ENCODE measurements at regions not wholly inside any gene's neighbourhood (a gene's known extent, or its start where the extent isn't known, plus 50 kb on each side); places are given as distances from the start of the nearest gene placed in this dataset.

DNA sequence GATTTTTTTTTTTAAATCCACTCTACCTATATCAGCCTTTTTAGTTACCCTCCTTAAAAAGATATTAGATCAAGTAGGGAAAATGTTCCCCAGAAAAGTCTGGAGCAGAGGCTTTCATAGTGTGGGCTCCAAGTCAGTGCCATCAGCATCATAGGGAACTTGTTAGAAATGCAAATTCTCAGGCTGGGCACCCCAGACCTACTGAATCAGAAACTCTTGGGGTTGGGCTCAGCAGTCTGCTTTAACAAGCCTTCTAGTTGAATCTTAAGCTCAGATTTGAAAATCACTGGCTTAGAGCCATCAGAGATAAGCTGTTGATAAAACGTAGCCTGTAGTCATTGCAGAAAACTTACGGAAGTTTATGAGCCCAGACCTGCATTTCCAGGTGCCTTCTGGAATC is 140.1 kb downstream of the TMEM38B start:
- intact Hi-C loops (cut with DNase I), result no loop called here
- Histone ChIP-seq H3K4me1 (replicated peaks) (no peaks in the 10 kb centered on the region), H3K27ac (no peak overlapping the region), H3K27me3 (replicated peaks; ENCODE audit: insufficient read depth) (no peaks in the 10 kb centered on the region), H3K36me3 (no peaks in the 10 kb centered on the region), H3K4me3 (no peak overlapping the region), H3K9me3 (no peaks in the 10 kb centered on the region)
- TF ChIP-seq POLR2A (IDR thresholded peaks at IDR 0.05) (no peak), POLR2AphosphoS5 (IDR thresholded peaks at IDR 0.05) (no peak)
- TF ChIP-seq, protein P1, sequence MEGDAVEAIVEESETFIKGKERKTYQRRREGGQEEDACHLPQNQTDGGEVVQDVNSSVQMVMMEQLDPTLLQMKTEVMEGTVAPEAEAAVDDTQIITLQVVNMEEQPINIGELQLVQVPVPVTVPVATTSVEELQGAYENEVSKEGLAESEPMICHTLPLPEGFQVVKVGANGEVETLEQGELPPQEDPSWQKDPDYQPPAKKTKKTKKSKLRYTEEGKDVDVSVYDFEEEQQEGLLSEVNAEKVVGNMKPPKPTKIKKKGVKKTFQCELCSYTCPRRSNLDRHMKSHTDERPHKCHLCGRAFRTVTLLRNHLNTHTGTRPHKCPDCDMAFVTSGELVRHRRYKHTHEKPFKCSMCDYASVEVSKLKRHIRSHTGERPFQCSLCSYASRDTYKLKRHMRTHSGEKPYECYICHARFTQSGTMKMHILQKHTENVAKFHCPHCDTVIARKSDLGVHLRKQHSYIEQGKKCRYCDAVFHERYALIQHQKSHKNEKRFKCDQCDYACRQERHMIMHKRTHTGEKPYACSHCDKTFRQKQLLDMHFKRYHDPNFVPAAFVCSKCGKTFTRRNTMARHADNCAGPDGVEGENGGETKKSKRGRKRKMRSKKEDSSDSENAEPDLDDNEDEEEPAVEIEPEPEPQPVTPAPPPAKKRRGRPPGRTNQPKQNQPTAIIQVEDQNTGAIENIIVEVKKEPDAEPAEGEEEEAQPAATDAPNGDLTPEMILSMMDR (IDR thresholded peaks at IDR 0.05), result no peak
- 43% methylated on average over 2 of the region's 2 CpGs for WGBS
- DNase-seq (ENCODE audit: low spot score), result no peak

DNA sequence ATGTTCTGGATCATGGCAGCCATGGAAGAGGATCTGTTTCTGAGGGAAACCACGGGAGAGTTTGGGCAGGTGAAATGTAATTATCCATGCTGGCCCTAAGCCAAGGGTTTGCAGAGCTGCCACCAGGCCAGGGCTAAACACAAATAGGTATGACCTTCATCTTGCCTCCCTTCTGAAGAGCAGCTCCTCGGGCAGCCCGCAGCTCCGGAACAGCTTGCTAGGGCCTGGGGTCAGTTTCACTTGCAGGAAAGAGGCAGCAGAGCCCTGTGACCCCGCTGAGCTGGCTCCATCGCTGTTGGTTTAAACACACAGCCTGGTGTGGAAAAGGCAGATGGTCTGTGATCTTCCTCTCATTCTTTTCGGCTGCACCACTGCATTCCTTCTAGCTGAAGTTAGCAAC is 141.4 kb downstream of the TMEM38B start:
- no peak for TF ChIP-seq POLR2A (IDR thresholded peaks at IDR 0.05)
- TF ChIP-seq, protein P1 (IDR thresholded peaks at IDR 0.05), result no peak
- no peak for TF ChIP-seq POLR2AphosphoS5 (IDR thresholded peaks at IDR 0.05)
- no peak overlapping the region for H3K27ac ChIP-seq
- no peaks in the 10 kb centered on the region for H3K9me3 ChIP-seq
- H3K4me1 ChIP-seq (replicated peaks), result no peaks in the 10 kb centered on the region
- DNase-seq (ENCODE audit: low spot score), result no peak
- H3K27me3 ChIP-seq (replicated peaks; ENCODE audit: insufficient read depth), result no peaks in the 10 kb centered on the region
- no peak overlapping the region for H3K4me3 ChIP-seq
- H3K36me3 ChIP-seq, result no peaks in the 10 kb centered on the region
- intact Hi-C loops (cut with DNase I), result no loop called here
- WGBS, result 59% methylated on average over 7 of the region's 7 CpGs

DNA sequence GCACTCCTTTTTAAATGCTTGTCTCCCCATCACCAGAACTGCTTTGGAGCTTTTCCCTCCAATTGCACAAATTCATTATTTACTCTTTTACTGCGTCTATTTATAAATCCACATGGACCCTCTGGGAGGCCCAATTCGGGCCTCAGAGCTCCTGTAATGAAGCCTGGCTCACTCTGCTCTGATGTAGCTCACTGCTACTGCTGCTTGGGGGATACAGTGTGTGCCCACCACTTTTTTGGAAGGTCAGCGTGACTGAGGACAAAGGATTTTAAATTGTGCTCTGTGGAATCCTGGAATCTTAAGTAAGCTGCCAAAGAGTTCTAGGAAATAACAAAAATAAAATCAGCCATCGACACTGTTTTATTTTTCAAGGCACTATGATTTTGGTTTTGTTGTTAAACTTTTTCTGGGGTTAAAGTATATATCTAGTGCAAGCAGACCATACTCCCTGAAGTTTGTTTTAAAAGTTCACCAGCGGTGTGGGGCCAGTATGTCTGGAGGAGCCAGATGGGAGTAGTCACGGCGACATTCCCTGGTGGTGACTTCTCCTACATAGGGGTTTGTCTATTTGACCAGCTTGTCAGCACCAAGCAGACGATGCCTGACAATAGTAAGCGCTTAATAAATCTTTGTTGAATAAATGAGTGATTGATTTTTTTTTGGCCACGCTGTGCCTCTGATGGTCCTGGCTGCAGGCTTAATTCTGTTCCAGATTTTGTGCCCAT is 142.8 kb downstream of the TMEM38B start:
- DNase-seq (ENCODE audit: low spot score), result no peak
- TF ChIP-seq, protein P1 (IDR thresholded peaks at IDR 0.05), result no peak
- no peak for TF ChIP-seq POLR2A (IDR thresholded peaks at IDR 0.05)
- TF ChIP-seq POLR2AphosphoS5 (IDR thresholded peaks at IDR 0.05), result no peak

DNA sequence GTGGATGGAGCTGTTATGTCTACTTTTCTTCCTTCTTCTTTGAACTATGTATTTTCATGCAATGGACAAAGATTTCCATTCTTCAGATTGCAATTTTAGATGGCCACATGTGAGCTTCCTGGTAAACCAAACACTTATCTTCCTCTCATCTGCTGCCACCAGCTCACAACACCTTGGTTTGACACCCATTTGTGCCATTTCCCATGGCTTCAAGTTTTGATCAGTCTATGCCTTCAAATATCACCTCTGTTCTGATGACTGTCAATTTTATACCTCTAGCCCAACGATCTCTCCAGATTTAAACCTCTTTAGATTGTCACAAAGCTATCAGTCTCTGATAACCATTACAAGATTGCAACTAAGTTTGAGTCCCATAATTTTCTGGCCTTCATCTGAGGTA is 147.2 kb downstream of the TMEM38B start:
- Histone ChIP-seq H3K4me3 (no peak overlapping the region), H3K27ac (no peak overlapping the region), H3K9me3 (no peaks in the 10 kb centered on the region), H3K4me1 (replicated peaks) (no peaks in the 10 kb centered on the region), H3K27me3 (replicated peaks; ENCODE audit: insufficient read depth) (peaks cover 3% of the 10 kb centered on the region), H3K36me3 (no peaks in the 10 kb centered on the region)
- no peak for DNase-seq (ENCODE audit: low spot score)
- WGBS, result 92% methylated on average over 1 of the region's 1 CpG
- intact Hi-C loops (cut with DNase I), result loop anchor here (5.0 kb wide), 1 partner anchor 1331 kb away; no protein-coding TSS in a partner anchor
- no peak for TF ChIP-seq POLR2A (IDR thresholded peaks at IDR 0.05)
- TF ChIP-seq, protein P1 (IDR thresholded peaks at IDR 0.05), result no peak
- TF ChIP-seq POLR2AphosphoS5 (IDR thresholded peaks at IDR 0.05), result no peak

More for the DNA sequence above, 142.8 kb downstream of the TMEM38B start:
- H3K4me1 ChIP-seq (replicated peaks), result no peaks in the 10 kb centered on the region
- H3K9me3 ChIP-seq, result no peaks in the 10 kb centered on the region
- no peak overlapping the region for H3K4me3 ChIP-seq
- WGBS, result 70% methylated on average over 10 of the region's 10 CpGs
- intact Hi-C loops (cut with DNase I), result no loop called here
- no peaks in the 10 kb centered on the region for H3K27me3 ChIP-seq (replicated peaks; ENCODE audit: insufficient read depth)
- no peak overlapping the region for H3K27ac ChIP-seq
- no peaks in the 10 kb centered on the region for H3K36me3 ChIP-seq
